SU-DHL-6 (cell line): ENCODE measurements at regions not wholly inside any gene's neighbourhood (a gene's known extent, or its start where the extent isn't known, plus 50 kb on each side); places are given as distances from the start of the nearest gene placed in this dataset.

Experiments
- H2AFZ ChIP-seq: fragments of 200-600 bp; sonication (generic); 2 replicates; pipeline ENCODE4 v1.6.1; 2014; ENCODE audit warnings: low read depth, mild to moderate bottlenecking, moderate library complexity, mixed read lengths, antibody characterized with exemption, low read length; ENCODE audit not compliant: severe bottlenecking
- H3F3A ChIP-seq: fragments of 200-600 bp; shearing (Covaris generic); 2 replicates; pipeline ENCODE4 v1.6.0; 2016; ENCODE audit warnings: antibody characterized with exemption, mild to moderate bottlenecking; ENCODE audit not compliant: insufficient read depth
- H3K27ac ChIP-seq: fragments of 200-600 bp; sonication (generic); 2 replicates; pipeline ENCODE4 v1.5.1; 2016; ENCODE audit warnings: low read depth, mild to moderate bottlenecking, low read length, moderate library complexity, mixed read lengths
- H3K27me3 ChIP-seq: fragments of 200-600 bp; sonication (generic), shearing (Covaris generic); 2 replicates; pipeline ENCODE4 v1.6.0; 2014; ENCODE audit warnings: mild to moderate bottlenecking, low read length
- H3K36me3 ChIP-seq: fragments of 200-600 bp; sonication (generic); 2 replicates; pipeline ENCODE4 v1.6.1; 2014; ENCODE audit warnings: mild to moderate bottlenecking, low read length, mixed read lengths
- H3K4me2 ChIP-seq: fragments of 300-600, 200-600 bp; shearing (Covaris generic), sonication (generic); 2 replicates; pipeline ENCODE4 v1.6.0; 2014; ENCODE audit warnings: low read length, low read depth, mild to moderate bottlenecking; ENCODE audit not compliant: poor library complexity, severe bottlenecking
- H3K4me3 ChIP-seq: fragments of 200-600 bp; sonication (generic); 2 replicates; pipeline ENCODE4 v1.5.1; 2014; ENCODE audit warnings: antibody characterized with exemption, low read length, mild to moderate bottlenecking, mixed read lengths; ENCODE audit not compliant: insufficient read depth, poor library complexity, severe bottlenecking
- H3K79me2 ChIP-seq: fragments of 200-600 bp; sonication (generic); 2 replicates; pipeline ENCODE4 v1.6.1; 2014; ENCODE audit warnings: mild to moderate bottlenecking, low read length, moderate library complexity; ENCODE audit not compliant: insufficient read depth
- H3K9ac ChIP-seq: fragments of 200-600 bp; sonication (generic); 2 replicates; pipeline ENCODE4 v1.7.0; 2014; ENCODE audit warnings: mild to moderate bottlenecking, low read length
- H3K9me2 ChIP-seq: fragments of 200-600 bp; sonication (generic); replicated peaks from 2 replicates; pipeline ENCODE4 v1.6.1; 2014; ENCODE audit warnings: low read length; ENCODE audit not compliant: insufficient read depth
- H3K9me3 ChIP-seq: fragments of 200-600 bp; sonication (generic); 2 replicates; pipeline ENCODE4 v1.6.1; 2014; ENCODE audit warnings: low read length, mixed read lengths; ENCODE audit not compliant: insufficient read depth
- H4K20me1 ChIP-seq: fragments of 200-600 bp; sonication (generic); 2 replicates; pipeline ENCODE4 v1.6.1; 2014; ENCODE audit warnings: low read depth, mild to moderate bottlenecking, antibody characterized with exemption, low read length, moderate library complexity, mixed read lengths
- EZH2phosphoT487 ChIP-seq: fragments of 200-600 bp; sonication (generic), shearing (Covaris generic); conservative IDR thresholded peaks from 2 replicates; pipeline ENCODE4 v1.6.1; 2018; ENCODE audit warnings: mild to moderate bottlenecking, antibody characterized with exemption, low read length, moderate library complexity, mixed read lengths
- TF ChIP-seq, protein P1 (sequence below): fragments of 200-600 bp; sonication (generic); IDR thresholded peaks from one replicate; pipeline ENCODE4 v1.5.1; 2017; ENCODE audit warnings: antibody characterized with exemption, mild to moderate bottlenecking, low read length, moderate library complexity; ENCODE audit not compliant: insufficient read depth, poor library complexity, severe bottlenecking

DNA sequence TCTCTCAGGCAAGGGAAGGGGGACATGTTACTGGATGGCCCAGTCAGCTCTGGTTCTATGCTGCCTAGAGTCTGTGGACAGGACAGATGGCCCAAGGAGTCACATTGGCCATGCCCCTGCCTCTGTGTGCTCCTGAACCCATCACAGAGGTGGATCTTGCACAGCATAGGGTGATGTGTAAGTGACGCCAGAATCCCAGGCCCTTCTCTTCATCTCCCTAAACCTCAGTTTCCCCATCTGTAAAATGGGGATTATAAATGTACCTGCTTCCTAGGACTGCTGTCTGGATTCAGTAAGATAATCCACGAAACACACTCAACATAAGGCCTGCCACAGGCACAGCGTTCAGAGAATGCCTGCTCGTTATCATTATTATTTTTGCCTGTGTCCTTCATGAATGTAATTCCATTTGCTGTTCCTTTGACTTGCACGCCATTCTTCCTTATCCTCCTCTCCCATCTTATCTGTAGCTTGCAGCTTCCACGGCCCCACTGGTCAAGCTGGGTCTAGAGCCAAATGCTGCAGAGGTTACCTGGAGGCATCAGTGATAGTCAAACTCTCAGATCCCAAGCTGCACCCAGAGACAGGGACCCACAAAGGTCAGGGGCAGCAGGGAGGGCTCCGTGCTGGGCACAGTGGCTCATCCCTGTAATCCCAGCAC, 207.0 kb downstream of the MN1 start:
- Histone ChIP-seq H3K4me2 (no peak overlapping the region), H2AFZ (no peak overlapping the region), H3K9me3 (no peaks in the 10 kb centered on the region), H3K9ac (no peak overlapping the region), H3K27ac (no peak overlapping the region), H3K9me2 (no peaks in the 10 kb centered on the region), H4K20me1 (no peaks in the 10 kb centered on the region), H3K4me3 (no peak overlapping the region), H3K27me3 (no peaks in the 10 kb centered on the region), H3K36me3 (no peaks in the 10 kb centered on the region), H3F3A (no peaks in the 10 kb centered on the region), H3K79me2 (no peaks in the 10 kb centered on the region)
- TF ChIP-seq, protein P1, sequence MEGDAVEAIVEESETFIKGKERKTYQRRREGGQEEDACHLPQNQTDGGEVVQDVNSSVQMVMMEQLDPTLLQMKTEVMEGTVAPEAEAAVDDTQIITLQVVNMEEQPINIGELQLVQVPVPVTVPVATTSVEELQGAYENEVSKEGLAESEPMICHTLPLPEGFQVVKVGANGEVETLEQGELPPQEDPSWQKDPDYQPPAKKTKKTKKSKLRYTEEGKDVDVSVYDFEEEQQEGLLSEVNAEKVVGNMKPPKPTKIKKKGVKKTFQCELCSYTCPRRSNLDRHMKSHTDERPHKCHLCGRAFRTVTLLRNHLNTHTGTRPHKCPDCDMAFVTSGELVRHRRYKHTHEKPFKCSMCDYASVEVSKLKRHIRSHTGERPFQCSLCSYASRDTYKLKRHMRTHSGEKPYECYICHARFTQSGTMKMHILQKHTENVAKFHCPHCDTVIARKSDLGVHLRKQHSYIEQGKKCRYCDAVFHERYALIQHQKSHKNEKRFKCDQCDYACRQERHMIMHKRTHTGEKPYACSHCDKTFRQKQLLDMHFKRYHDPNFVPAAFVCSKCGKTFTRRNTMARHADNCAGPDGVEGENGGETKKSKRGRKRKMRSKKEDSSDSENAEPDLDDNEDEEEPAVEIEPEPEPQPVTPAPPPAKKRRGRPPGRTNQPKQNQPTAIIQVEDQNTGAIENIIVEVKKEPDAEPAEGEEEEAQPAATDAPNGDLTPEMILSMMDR, result no peak
- TF ChIP-seq EZH2phosphoT487, result no peak

DNA sequence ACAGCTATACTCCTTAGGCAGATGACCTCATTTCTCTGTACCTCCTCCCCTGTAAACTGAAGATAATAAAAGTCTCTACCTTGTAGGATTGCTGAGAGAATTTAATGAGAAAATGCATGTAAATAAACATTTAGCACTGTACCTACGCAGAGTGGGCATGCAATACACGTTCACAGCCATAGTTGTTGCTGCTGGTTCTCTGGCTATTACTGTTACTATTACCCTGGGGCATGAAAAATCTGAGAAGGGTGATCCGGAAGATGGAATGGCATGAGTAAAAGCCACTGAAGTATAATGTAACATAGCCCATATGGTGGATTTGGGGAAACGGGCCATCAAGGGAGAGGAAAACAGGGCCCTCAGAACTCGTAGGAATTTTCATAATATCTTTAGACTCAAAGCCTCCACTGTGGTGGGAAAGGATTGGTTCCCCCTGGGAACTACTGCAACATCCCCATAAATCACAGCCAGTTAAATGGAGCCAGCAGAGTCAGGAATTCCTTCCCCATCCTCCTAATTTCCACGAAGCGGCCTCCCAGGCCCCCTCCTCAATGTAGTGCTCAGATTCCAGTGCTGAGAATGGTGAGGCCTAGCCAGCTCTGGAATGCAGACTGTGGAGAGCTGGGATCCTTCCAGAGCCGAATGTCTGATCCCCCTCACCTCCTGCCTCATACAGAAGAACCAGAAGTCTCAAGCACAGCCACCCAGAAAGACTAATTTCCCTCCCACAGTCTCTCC, 205.3 kb downstream of the MN1 start:
- no peaks in the 10 kb centered on the region for H3K36me3 ChIP-seq
- TF ChIP-seq, protein P1, result no peak
- no peak for TF ChIP-seq EZH2phosphoT487
- no peaks in the 10 kb centered on the region for H3F3A ChIP-seq
- H3K4me3 ChIP-seq, result no peak overlapping the region
- H3K27me3 ChIP-seq, result no peaks in the 10 kb centered on the region
- H3K27ac ChIP-seq, result no peak overlapping the region
- H3K9ac ChIP-seq, result no peak overlapping the region
- H2AFZ ChIP-seq, result no peak overlapping the region
- H3K4me2 ChIP-seq, result no peak overlapping the region
- no peaks in the 10 kb centered on the region for H3K9me2 ChIP-seq
- H4K20me1 ChIP-seq, result no peaks in the 10 kb centered on the region
- H3K79me2 ChIP-seq, result no peaks in the 10 kb centered on the region
- H3K9me3 ChIP-seq, result no peaks in the 10 kb centered on the region

DNA sequence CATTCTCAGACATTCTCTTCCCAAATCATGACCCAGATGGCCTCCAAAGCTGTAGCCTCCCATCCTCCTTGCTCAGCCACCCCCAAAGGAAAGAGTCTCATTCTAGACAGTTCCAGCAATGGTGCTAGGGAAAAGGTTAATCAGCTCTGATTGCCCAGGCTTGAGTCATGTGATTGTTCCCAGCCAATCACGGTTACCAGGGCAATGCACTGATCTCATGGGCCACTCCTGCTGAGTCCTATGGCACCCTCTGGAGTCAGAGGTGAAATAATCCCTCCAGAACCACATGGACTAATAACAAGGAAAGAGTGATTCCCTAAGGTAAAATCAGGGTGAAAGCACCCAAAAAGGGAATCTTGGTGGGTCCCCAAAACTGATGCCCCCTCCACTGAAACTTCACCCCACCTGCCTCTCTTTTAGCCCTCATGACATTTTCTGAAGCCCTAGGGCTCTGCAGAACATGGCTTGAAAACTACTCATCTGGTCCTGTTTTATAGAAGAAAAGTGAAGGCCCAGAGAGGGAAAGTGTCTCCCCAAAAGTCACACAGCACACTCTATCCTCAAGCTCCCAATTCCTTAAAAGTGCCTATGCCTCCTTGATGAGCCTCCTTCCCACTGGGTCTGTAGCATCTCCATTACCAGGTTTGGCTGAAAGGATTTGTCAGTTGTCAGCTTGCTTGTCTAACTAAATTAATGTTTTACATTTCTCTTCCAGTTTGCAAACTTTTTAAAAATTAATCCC, 203.7 kb downstream of the MN1 start:
- no peak overlapping the region for H2AFZ ChIP-seq
- no peaks in the 10 kb centered on the region for H3K27me3 ChIP-seq
- H3F3A ChIP-seq, result no peaks in the 10 kb centered on the region
- H3K9me3 ChIP-seq, result no peaks in the 10 kb centered on the region
- H3K9me2 ChIP-seq, result no peaks in the 10 kb centered on the region
- no peak overlapping the region for H3K27ac ChIP-seq
- no peaks in the 10 kb centered on the region for H4K20me1 ChIP-seq
- H3K9ac ChIP-seq, result no peak overlapping the region
- no peak overlapping the region for H3K4me2 ChIP-seq
- TF ChIP-seq, protein P1, result no peak
- no peak for TF ChIP-seq EZH2phosphoT487
- no peaks in the 10 kb centered on the region for H3K36me3 ChIP-seq
- H3K4me3 ChIP-seq, result no peak overlapping the region
- no peaks in the 10 kb centered on the region for H3K79me2 ChIP-seq
